ENCODE measurements at regions not wholly inside any gene's neighbourhood (a gene's known extent, or its start where the extent isn't known, plus 50 kb on each side); places are given as distances from the start of the nearest gene placed in this dataset.

GRCh38 chr10:133006202-133006601 is 63.8 kb upstream of the CFAP46 start:
- no peak for DNase-seq

GRCh38 chr10:133004478-133004877 is 62.1 kb upstream of the CFAP46 start:
- DNase-seq: no peak

- no peak for DNase-seq
Measured at GRCh38 chr10:133003188-133003587, 60.8 kb upstream of the CFAP46 start.

GRCh38 chr10:133002685-133003084 is 60.3 kb upstream of the CFAP46 start:
- DNase-seq: no peak

- no peak for DNase-seq
Measured at GRCh38 chr10:133001114-133001513, 58.7 kb upstream of the CFAP46 start.

GRCh38 chr10:133000648-133001047 is 58.3 kb upstream of the CFAP46 start:
- DNase-seq: no peak

GRCh38 chr10:132997517-132998265 is 55.3 kb upstream of the CFAP46 start:
- no peak for DNase-seq

- no peak for DNase-seq
Measured at GRCh38 chr10:132996603-132997343, 54.4 kb upstream of the CFAP46 start.

- DNase-seq: no peak
Measured at GRCh38 chr10:132995909-132996602, 53.7 kb upstream of the CFAP46 start.

GRCh38 chr10:132994811-132995210 is 52.4 kb upstream of the CFAP46 start:
- no peak for DNase-seq

GRCh38 chr10:132994185-132994796 is 51.9 kb upstream of the CFAP46 start:
- peak in 2 of 51 donors; percentile 21 to 46 for DNase-seq

GRCh38 chr10:132993271-132994184 is 51.2 kb upstream of the CFAP46 start:
- DNase-seq: no peak

- DNase-seq: no peak
Measured at GRCh38 chr10:132992433-132993215, 50.3 kb upstream of the CFAP46 start.
